ENCODE measurements at regions not wholly inside any gene's neighbourhood (a gene's known extent, or its start where the extent isn't known, plus 50 kb on each side); places are given as distances from the start of the nearest gene placed in this dataset.

- TF ChIP-seq ZBTB25 (CRISPR knock-in tag; IDR thresholded peaks at IDR 0.05) (no peak), GATAD2A (CRISPR knock-in tag; IDR thresholded peaks at IDR 0.05) (no peak), HIVEP1 (CRISPR knock-in tag; IDR thresholded peaks at IDR 0.05) (no peak), CTCF (CRISPR knock-in tag; IDR thresholded peaks at IDR 0.05) (no peak), TEF (CRISPR knock-in tag; IDR thresholded peaks at IDR 0.05) (no peak), FOSL1 (CRISPR knock-in tag; IDR thresholded peaks at IDR 0.05; ENCODE audit: borderline replicate concordance) (no peak), ZNF567 (CRISPR knock-in tag; IDR thresholded peaks at IDR 0.05; ENCODE audit: borderline replicate concordance) (no peak), MXD3 (CRISPR knock-in tag; IDR thresholded peaks at IDR 0.05) (no peak), IRF2 (CRISPR knock-in tag; IDR thresholded peaks at IDR 0.05) (no peak), ZNF614 (CRISPR knock-in tag; IDR thresholded peaks at IDR 0.05; ENCODE audit: borderline replicate concordance) (no peak), RFX1 (IDR thresholded peaks at IDR 0.05) (no peak), TFDP1 (CRISPR knock-in tag; IDR thresholded peaks at IDR 0.05; ENCODE audit: borderline replicate concordance) (no peak)
These were observed 273.1 kb upstream of the RTL1 start for GRCh38 chr14:101176535-101177205.
